ENCODE measurements at regions not wholly inside any gene's neighbourhood (a gene's known extent, or its start where the extent isn't known, plus 50 kb on each side); places are given as distances from the start of the nearest gene placed in this dataset.
"Not testable (repeated sequence)": the region's sequence is repeated elsewhere in the genome, so short reads cannot be mapped to it uniquely, and the experiment has no call there.

- H3K27me3 ChIP-seq (ENCODE audit: control insufficient read depth, insufficient read depth); H3K9me3 ChIP-seq (ENCODE audit: control insufficient read depth, low read length); ATAC-seq; H3K4me1 ChIP-seq (ENCODE audit: control insufficient read depth, insufficient read depth, low read length); H3K4me3 ChIP-seq (ENCODE audit: low read length); intact Hi-C loops (cut with DNase I); H3K27ac ChIP-seq (ENCODE audit: low read length); DNase-seq: not testable (repeated sequence)
- WGBS, result 66% methylated on average over 2 of the region's 2 CpGs
Measured at GRCh38 chr4:123026015-123026414, 103.6 kb upstream of the NUDT6 start.

DNA sequence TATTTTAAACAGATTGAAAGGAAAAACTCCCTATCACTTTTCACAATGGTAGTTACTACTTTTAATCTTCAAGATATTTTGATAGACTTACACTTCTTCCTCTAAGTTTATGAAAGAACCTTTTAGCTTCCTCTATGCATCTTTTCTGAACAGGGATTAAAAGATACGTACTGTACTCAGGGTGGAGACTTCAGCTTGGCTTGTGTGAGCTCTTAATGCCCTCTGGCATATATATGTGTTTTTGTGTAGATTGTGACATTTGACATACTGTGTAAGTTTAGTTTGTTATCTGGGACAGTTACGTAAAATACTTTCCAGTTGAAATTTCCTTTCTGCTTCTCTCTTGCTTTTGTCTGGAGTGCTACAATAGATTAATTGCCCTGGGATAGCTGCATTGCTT lies 109.3 kb upstream of the NUDT6 start:
- ATAC-seq, result no peak
- no peak overlapping the region for H3K4me3 ChIP-seq (ENCODE audit: low read length)
- intact Hi-C loops (cut with DNase I), result no loop called here
- H3K27me3 ChIP-seq (ENCODE audit: control insufficient read depth, insufficient read depth), result no peaks in the 10 kb centered on the region
- WGBS, result 80% methylated on average over 2 of the region's 2 CpGs
- H3K9me3 ChIP-seq (ENCODE audit: control insufficient read depth, low read length), result no peaks in the 10 kb centered on the region
- DNase-seq, result no peak
- H3K4me1 ChIP-seq (ENCODE audit: control insufficient read depth, insufficient read depth, low read length), result no peaks in the 10 kb centered on the region
- no peak overlapping the region for H3K27ac ChIP-seq (ENCODE audit: low read length)

GRCh38 chr4:123034023-123034422 lies 111.6 kb upstream of the NUDT6 start:
- H3K9me3 ChIP-seq (ENCODE audit: control insufficient read depth, low read length), result no peaks in the 10 kb centered on the region
- H3K4me1 ChIP-seq (ENCODE audit: control insufficient read depth, insufficient read depth, low read length), result no peaks in the 10 kb centered on the region
- no peaks in the 10 kb centered on the region for H3K27me3 ChIP-seq (ENCODE audit: control insufficient read depth, insufficient read depth)
- no peak overlapping the region for H3K4me3 ChIP-seq (ENCODE audit: low read length)
- ATAC-seq, result no peak
- DNase-seq, result no peak
- WGBS, result 60% methylated on average over 2 of the region's 2 CpGs
- intact Hi-C loops (cut with DNase I), result no loop called here
- no peak overlapping the region for H3K27ac ChIP-seq (ENCODE audit: low read length)

DNA sequence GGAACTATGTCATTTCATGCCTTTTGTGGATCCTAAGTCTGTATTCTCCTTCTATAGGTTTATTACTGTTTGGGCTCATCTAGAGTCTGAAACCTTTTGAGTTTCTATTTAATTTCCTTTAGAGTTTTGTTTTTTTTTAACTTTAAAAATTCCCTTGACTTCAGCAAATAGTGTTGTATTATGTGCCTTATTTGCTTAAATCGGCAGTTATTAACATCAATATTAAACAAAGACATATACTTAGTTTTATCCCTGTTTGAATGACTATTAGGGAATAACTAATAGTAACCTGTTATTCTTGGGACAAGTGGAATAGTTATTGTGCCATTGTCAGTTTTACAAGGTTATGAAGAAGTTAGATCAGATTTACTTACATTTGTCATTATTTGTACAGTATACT lies 112.8 kb upstream of the NUDT6 start:
- H3K4me3 ChIP-seq (ENCODE audit: low read length), result no peak overlapping the region
- H3K9me3 ChIP-seq (ENCODE audit: control insufficient read depth, low read length), result no peaks in the 10 kb centered on the region
- no peaks in the 10 kb centered on the region for H3K4me1 ChIP-seq (ENCODE audit: control insufficient read depth, insufficient read depth, low read length)
- WGBS, result over 99% methylated on average over 1 of the region's 1 CpG
- H3K27me3 ChIP-seq (ENCODE audit: control insufficient read depth, insufficient read depth), result no peaks in the 10 kb centered on the region
- DNase-seq, result no peak
- intact Hi-C loops (cut with DNase I), result no loop called here
- H3K27ac ChIP-seq (ENCODE audit: low read length), result no peak overlapping the region
- no peak for ATAC-seq

- Histone ChIP-seq H3K4me1 (ENCODE audit: control insufficient read depth, insufficient read depth, low read length) (no peaks in the 10 kb centered on the region), H3K4me3 (ENCODE audit: low read length) (no peak overlapping the region), H3K27ac (ENCODE audit: low read length) (no peak overlapping the region), H3K27me3 (ENCODE audit: control insufficient read depth, insufficient read depth) (no peaks in the 10 kb centered on the region), H3K9me3 (ENCODE audit: control insufficient read depth, low read length) (no peaks in the 10 kb centered on the region)
- 84% methylated on average over 1 of the region's 1 CpG for WGBS
- intact Hi-C loops (cut with DNase I), result no loop called here
- ATAC-seq (no peak), DNase-seq (no peak)
Measured at GRCh38 chr4:123037804-123038203, 115.4 kb upstream of the NUDT6 start.

GRCh38 chr4:123042095-123042494 lies 119.7 kb upstream of the NUDT6 start:
- no peak overlapping the region for H3K27ac ChIP-seq (ENCODE audit: low read length)
- ATAC-seq (no peak), DNase-seq (no peak)
- H3K4me1 ChIP-seq (ENCODE audit: control insufficient read depth, insufficient read depth, low read length), result no peaks in the 10 kb centered on the region
- H3K4me3 ChIP-seq (ENCODE audit: low read length), result no peak overlapping the region
- intact Hi-C loops (cut with DNase I), result no loop called here
- no peaks in the 10 kb centered on the region for H3K9me3 ChIP-seq (ENCODE audit: control insufficient read depth, low read length)
- H3K27me3 ChIP-seq (ENCODE audit: control insufficient read depth, insufficient read depth), result no peaks in the 10 kb centered on the region

DNA sequence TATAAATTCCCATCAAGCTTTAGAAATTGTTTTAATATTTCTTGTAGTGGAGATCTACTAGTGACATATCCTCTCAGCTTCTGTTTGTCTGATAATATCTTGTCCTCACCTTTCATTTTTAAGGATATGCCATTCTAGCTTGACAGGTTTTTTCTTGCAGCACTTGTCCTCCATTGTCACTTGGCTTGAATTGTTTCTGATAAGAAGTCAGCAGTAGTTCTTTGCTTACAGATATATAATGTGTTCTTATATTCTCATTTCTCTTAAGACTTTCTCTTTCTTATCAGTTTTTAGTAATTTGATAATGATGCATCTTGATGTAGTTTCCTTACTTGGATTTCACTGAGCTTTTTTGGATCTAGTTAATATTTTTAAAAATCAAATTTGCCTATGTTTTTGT lies 120.6 kb upstream of the NUDT6 start:
- no peak overlapping the region for H3K27ac ChIP-seq (ENCODE audit: low read length)
- DNase-seq, result no peak
- intact Hi-C loops (cut with DNase I), result no loop called here
- ATAC-seq, result no peak
- H3K9me3 ChIP-seq (ENCODE audit: control insufficient read depth, low read length), result no peaks in the 10 kb centered on the region
- no peaks in the 10 kb centered on the region for H3K4me1 ChIP-seq (ENCODE audit: control insufficient read depth, insufficient read depth, low read length)
- no peaks in the 10 kb centered on the region for H3K27me3 ChIP-seq (ENCODE audit: control insufficient read depth, insufficient read depth)
- no peak overlapping the region for H3K4me3 ChIP-seq (ENCODE audit: low read length)

GRCh38 chr4:123043793-123044425 lies 121.5 kb upstream of the NUDT6 start:
- Histone ChIP-seq H3K4me3 (ENCODE audit: low read length) (no peak overlapping the region), H3K4me1 (ENCODE audit: control insufficient read depth, insufficient read depth, low read length) (no peaks in the 10 kb centered on the region), H3K9me3 (ENCODE audit: control insufficient read depth, low read length) (no peaks in the 10 kb centered on the region), H3K27ac (ENCODE audit: low read length) (no peak overlapping the region), H3K27me3 (ENCODE audit: control insufficient read depth, insufficient read depth) (no peaks in the 10 kb centered on the region)
- intact Hi-C loops (cut with DNase I), result no loop called here
- ATAC-seq (no peak), DNase-seq (no peak)
- WGBS, result 40% methylated on average over 2 of the region's 2 CpGs

- H3K27ac ChIP-seq (ENCODE audit: low read length), result no peak overlapping the region
- no peaks in the 10 kb centered on the region for H3K4me1 ChIP-seq (ENCODE audit: control insufficient read depth, insufficient read depth, low read length)
- 92% methylated on average over 3 of the region's 3 CpGs for WGBS
- intact Hi-C loops (cut with DNase I), result no loop called here
- H3K4me3 ChIP-seq (ENCODE audit: low read length), result no peak overlapping the region
- DNase-seq, result no peak
- no peaks in the 10 kb centered on the region for H3K9me3 ChIP-seq (ENCODE audit: control insufficient read depth, low read length)
- no peaks in the 10 kb centered on the region for H3K27me3 ChIP-seq (ENCODE audit: control insufficient read depth, insufficient read depth)
- ATAC-seq, result no peak
Measured at GRCh38 chr4:123046096-123046495, 123.7 kb upstream of the NUDT6 start.

DNA sequence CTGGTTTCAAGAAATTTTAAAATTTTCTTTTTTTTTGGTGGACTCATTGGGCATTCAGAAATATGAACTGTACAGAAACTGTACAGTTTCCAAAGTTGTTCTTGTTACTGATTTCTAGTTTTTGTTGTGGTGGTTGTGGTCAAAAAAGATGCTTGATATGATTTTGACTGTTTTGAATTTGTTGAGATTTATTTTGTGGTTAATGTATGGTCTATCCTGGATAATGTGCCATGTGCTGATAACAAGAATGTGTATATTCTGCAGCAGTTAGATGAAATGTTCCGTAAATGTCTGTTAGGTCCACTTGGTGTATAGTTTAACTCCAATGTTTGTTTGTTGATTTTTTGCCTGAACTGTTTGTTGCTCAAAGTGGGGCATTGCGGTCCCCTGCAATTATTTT lies 127.6 kb upstream of the NUDT6 start:
- DNase-seq (no peak), ATAC-seq (no peak)
- Histone ChIP-seq H3K4me1 (ENCODE audit: control insufficient read depth, insufficient read depth, low read length) (no peaks in the 10 kb centered on the region), H3K27ac (ENCODE audit: low read length) (no peak overlapping the region), H3K4me3 (ENCODE audit: low read length) (no peak overlapping the region), H3K27me3 (ENCODE audit: control insufficient read depth, insufficient read depth) (no peaks in the 10 kb centered on the region), H3K9me3 (ENCODE audit: control insufficient read depth, low read length) (no peaks in the 10 kb centered on the region)
- 97% methylated on average over 2 of the region's 2 CpGs for WGBS
- intact Hi-C loops (cut with DNase I), result no loop called here

DNA sequence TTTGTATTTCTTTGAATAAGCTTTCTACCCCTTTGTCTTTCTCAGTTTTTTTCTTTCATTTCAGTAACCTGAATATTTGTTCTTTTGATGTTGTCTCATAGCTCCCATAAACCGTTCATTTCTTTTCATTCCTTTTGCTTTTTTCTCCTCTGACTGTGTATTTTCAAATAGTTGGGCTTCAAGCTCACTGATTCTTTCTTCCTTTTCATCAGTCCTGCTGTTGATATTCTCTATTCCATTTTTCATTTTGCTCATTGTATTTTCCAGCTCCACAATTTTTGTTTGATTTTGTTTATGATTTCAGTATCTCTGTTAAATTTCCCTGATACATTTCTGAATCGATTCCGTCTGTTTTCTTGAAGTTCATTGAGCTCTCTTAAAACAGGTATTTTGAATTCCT lies 129.6 kb upstream of the NUDT6 start:
- 98% methylated on average over 3 of the region's 3 CpGs for WGBS
- ATAC-seq (no peak), DNase-seq (no peak)
- H3K4me1 ChIP-seq (ENCODE audit: control insufficient read depth, insufficient read depth, low read length), result no peaks in the 10 kb centered on the region
- intact Hi-C loops (cut with DNase I), result no loop called here
- no peaks in the 10 kb centered on the region for H3K9me3 ChIP-seq (ENCODE audit: control insufficient read depth, low read length)
- H3K4me3 ChIP-seq (ENCODE audit: low read length), result no peak overlapping the region
- H3K27ac ChIP-seq (ENCODE audit: low read length), result no peak overlapping the region
- no peaks in the 10 kb centered on the region for H3K27me3 ChIP-seq (ENCODE audit: control insufficient read depth, insufficient read depth)

DNA sequence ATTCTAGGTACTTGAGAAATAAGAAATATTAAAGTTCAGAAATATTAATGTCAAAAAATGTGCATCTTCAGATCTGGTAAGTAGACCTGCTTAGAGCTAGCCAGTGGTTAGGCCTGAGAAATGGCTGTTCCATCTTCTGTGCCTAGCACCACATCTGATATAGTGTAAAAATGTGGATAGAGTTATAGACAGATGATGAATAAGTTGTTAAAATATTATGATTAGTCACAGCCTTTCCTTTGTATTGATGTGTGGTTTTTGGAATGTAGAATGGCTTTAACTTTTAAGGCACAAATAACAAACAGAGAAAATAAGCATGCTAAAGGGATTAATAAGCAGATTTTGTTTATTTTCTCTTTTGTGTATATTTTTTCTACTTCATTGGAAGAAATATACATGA lies 133.5 kb upstream of the NUDT6 start:
- intact Hi-C loops (cut with DNase I), result no loop called here
- DNase-seq (no peak), ATAC-seq (no peak)
- Histone ChIP-seq H3K4me3 (ENCODE audit: low read length) (no peak overlapping the region), H3K4me1 (ENCODE audit: control insufficient read depth, insufficient read depth, low read length) (no peaks in the 10 kb centered on the region), H3K27ac (ENCODE audit: low read length) (no peak overlapping the region), H3K9me3 (ENCODE audit: control insufficient read depth, low read length) (no peaks in the 10 kb centered on the region), H3K27me3 (ENCODE audit: control insufficient read depth, insufficient read depth) (no peaks in the 10 kb centered on the region)
